WERI-Rb-1 (cell line): ENCODE measurements at regions not wholly inside any gene's neighbourhood (a gene's known extent, or its start where the extent isn't known, plus 50 kb on each side); places are given as distances from the start of the nearest gene placed in this dataset.

Source experiments
- DNase-seq: peaks from one replicate; pipeline ENCODE4 v3.0.0-alpha.2; 2020
- H3K27ac ChIP-seq: fragments of 250-450 bp; sonication (Bioruptor Pico); 2 replicates; pipeline ENCODE4 v1.5.1; 2020; ENCODE audit warnings: mild to moderate bottlenecking, moderate library complexity
- H3K27me3 ChIP-seq: fragments of 250-450 bp; sonication (Bioruptor Pico); 2 replicates; pipeline ENCODE4 v1.5.1; 2021; ENCODE audit warnings: mild to moderate bottlenecking, low read depth, moderate library complexity; ENCODE audit not compliant: insufficient read depth, severe bottlenecking
- H3K36me3 ChIP-seq: fragments of 250-450 bp; sonication (Bioruptor Pico); 2 replicates; pipeline ENCODE4 v1.5.1; 2020; ENCODE audit warnings: mild to moderate bottlenecking, moderate library complexity
- H3K4me3 ChIP-seq: 2 replicates; pipeline ENCODE4 v1.5.1; 2011; ENCODE audit warnings: low read depth, mild to moderate bottlenecking, control low read depth, low read length
- H3K9me3 ChIP-seq: fragments of 250-450 bp; sonication (Bioruptor Pico); 2 replicates; pipeline ENCODE4 v1.5.1; 2021; ENCODE audit warnings: mild to moderate bottlenecking, moderate library complexity; ENCODE audit not compliant: severe bottlenecking
- CTCF ChIP-seq: IDR thresholded peaks from 2 replicates; pipeline ENCODE4 v1.5.1; 2011; ENCODE audit warnings: low read depth, mild to moderate bottlenecking, control low read depth, inconsistent platforms, low read length

GRCh38 chr6:125469915-125470314 lies 168.1 kb upstream of the HDDC2 start:
- Histone ChIP-seq H3K36me3 (no peaks in the 10 kb centered on the region), H3K27ac (no peak overlapping the region), H3K27me3 (no peaks in the 10 kb centered on the region), H3K4me3 (no peak overlapping the region), H3K9me3 (peaks cover 4% of the 10 kb centered on the region)
- no peak for DNase-seq
- TF ChIP-seq CTCF = no peak

- no peak for TF ChIP-seq CTCF
- Histone ChIP-seq H3K36me3 (no peaks in the 10 kb centered on the region), H3K27me3 (no peaks in the 10 kb centered on the region), H3K27ac (no peak overlapping the region), H3K4me3 (no peak overlapping the region), H3K9me3 (no peaks in the 10 kb centered on the region)
- no peak for DNase-seq
These were observed 169.9 kb upstream of the HDDC2 start for GRCh38 chr6:125471667-125472066.

GRCh38 chr6:125474061-125474460 lies 172.3 kb upstream of the HDDC2 start:
- no peak for DNase-seq
- H3K9me3 ChIP-seq = no peaks in the 10 kb centered on the region
- H3K36me3 ChIP-seq = no peaks in the 10 kb centered on the region
- no peaks in the 10 kb centered on the region for H3K27me3 ChIP-seq
- no peak overlapping the region for H3K27ac ChIP-seq
- no peak overlapping the region for H3K4me3 ChIP-seq
- no peak for TF ChIP-seq CTCF

- Histone ChIP-seq H3K4me3 (no peak overlapping the region), H3K36me3 (no peaks in the 10 kb centered on the region), H3K9me3 (no peaks in the 10 kb centered on the region), H3K27me3 (no peaks in the 10 kb centered on the region), H3K27ac (no peak overlapping the region)
- no peak for TF ChIP-seq CTCF
- DNase-seq = no peak
These were observed 175.4 kb upstream of the HDDC2 start for GRCh38 chr6:125477156-125477555.

GRCh38 chr6:125477844-125478243 lies 176.1 kb upstream of the HDDC2 start:
- H3K4me3 ChIP-seq = no peak overlapping the region
- no peak for DNase-seq
- TF ChIP-seq CTCF = no peak
- H3K27ac ChIP-seq = no peak overlapping the region
- H3K9me3 ChIP-seq = no peaks in the 10 kb centered on the region
- H3K27me3 ChIP-seq = no peaks in the 10 kb centered on the region
- no peaks in the 10 kb centered on the region for H3K36me3 ChIP-seq

GRCh38 chr6:125480146-125480545 lies 178.4 kb upstream of the HDDC2 start:
- Histone ChIP-seq H3K27me3 (no peaks in the 10 kb centered on the region), H3K27ac (no peak overlapping the region), H3K4me3 (no peak overlapping the region), H3K9me3 (no peaks in the 10 kb centered on the region), H3K36me3 (no peaks in the 10 kb centered on the region)
- TF ChIP-seq CTCF = no peak
- no peak for DNase-seq
